ENCODE measurements at regions not wholly inside any gene's neighbourhood (a gene's known extent, or its start where the extent isn't known, plus 50 kb on each side); places are given as distances from the start of the nearest gene placed in this dataset.

- no peak for DNase-seq (ENCODE audit: low spot score)
Measured at GRCh38 chr9:108186642-108187395, 669.0 kb downstream of the ACTL7B start.

GRCh38 chr9:108185613-108186012 is 670.2 kb downstream of the ACTL7B start:
- DNase-seq (ENCODE audit: low spot score) = no peak

DNA sequence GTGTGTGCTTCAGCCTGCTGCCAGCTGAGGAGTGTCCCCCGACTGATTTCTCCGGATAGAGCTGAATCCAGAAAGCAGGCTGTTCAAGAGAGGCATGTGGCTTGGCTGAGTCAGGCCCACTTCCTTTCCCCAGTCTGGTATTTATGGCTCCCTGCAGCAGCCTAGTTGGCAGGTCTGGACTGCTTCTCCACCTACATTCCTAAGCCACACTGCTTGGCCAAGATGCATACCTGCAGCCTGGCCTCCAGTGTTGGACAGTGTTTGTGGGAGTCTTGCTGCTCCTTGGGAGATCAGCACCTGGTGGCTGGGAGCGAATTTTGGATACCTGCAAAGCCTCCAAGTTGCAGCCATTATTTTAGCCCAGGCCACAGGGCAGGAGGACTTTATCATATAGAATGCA is 670.8 kb downstream of the ACTL7B start:
- DNase-seq (ENCODE audit: low spot score) = peak; percentile 70

GRCh38 chr9:108184009-108184408 is 671.8 kb downstream of the ACTL7B start:
- no peak for DNase-seq (ENCODE audit: low spot score)

DNA sequence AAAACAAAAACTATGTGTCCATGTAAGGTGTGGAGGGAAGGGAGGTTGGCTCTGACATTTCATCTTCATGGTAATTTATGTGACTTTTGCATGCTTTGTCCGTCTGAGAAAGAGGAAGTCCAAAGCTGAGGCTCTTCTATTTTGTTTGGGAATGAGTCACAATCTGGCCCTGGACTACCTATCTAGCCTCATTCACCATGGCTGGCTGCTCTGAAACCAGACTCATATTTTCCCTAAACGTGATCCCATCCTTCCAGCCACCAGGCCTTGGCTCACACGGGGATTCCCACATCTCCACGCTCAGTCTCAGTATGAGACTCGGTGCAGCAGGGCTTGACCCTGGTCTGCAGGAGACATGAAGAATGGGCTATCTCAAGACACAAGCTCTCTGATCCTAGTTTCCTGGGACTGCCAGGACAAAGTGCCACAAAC is 672.8 kb downstream of the ACTL7B start:
- DNase-seq (ENCODE audit: low spot score) = peak; percentile 10

DNA sequence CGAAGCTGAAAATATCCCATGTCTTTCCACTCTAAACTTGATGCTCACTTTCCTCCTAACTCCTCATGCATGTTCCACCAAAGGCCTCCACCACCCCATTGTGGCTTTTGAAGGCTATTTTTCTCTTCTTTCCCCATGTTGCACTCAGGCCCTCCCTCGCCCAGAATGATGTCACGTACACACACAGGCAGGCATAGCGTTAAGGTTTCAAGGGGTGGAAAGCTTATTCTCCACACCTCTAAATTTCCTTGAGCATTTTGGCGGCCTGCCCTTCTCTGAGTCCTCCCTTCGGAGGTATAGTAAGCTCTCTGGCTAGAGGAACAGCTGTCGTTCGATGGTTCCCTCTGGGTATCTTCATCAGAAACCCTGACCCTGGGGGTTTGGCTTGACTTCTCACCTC is 673.5 kb downstream of the ACTL7B start:
- no peak for DNase-seq (ENCODE audit: low spot score)

- no peak for DNase-seq (ENCODE audit: low spot score)
Measured at GRCh38 chr9:108181441-108181840, 674.3 kb downstream of the ACTL7B start.

DNA sequence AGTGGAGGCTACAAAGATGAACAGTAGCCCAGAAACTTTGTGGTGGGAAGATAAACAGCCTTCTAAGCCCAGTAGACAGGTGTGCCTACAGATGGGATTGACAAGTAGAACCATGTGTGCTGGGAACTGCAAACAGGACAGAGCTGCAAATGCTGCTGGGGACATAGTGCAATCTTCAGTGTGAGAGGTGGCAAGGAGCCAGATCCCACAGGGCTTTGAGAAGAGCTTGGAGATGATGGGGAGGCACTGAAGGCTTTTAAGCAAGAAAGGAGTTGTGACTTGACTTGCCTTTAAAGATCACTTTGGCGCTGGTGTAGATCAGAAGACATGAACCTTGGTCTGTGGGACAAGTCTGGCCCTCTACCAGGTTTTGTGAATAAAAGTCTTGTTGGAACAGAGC is 675.2 kb downstream of the ACTL7B start:
- DNase-seq (ENCODE audit: low spot score) = no peak

DNA sequence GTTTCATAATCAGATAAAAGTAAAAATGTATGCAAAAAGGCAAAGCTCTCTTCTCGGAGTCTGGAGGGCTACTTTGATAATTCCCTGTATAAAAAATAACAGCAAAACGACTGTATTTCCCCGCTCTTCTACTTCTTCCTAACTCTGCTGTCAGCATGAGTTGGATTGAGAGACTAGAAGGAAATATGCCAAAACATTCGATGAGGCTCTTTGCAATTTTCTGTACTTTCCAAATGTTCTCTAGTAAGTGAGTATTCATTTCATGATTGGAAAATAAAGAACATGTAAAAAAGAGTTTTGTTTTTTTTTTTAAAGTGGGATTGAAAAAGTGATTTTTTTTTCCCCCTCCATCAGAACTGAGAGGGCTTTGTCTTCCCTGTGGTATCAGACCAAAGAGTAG is 677.5 kb downstream of the ACTL7B start:
- DNase-seq (ENCODE audit: low spot score) = no peak

- DNase-seq (ENCODE audit: low spot score) = no peak
Measured at GRCh38 chr9:108168236-108168850, 678.8 kb upstream of the KLF4 start.

- DNase-seq (ENCODE audit: low spot score) = no peak
Measured at GRCh38 chr9:108167136-108167900, 677.7 kb upstream of the KLF4 start.

GRCh38 chr9:108166519-108166918 is 677.0 kb upstream of the KLF4 start:
- no peak for DNase-seq (ENCODE audit: low spot score)

DNA sequence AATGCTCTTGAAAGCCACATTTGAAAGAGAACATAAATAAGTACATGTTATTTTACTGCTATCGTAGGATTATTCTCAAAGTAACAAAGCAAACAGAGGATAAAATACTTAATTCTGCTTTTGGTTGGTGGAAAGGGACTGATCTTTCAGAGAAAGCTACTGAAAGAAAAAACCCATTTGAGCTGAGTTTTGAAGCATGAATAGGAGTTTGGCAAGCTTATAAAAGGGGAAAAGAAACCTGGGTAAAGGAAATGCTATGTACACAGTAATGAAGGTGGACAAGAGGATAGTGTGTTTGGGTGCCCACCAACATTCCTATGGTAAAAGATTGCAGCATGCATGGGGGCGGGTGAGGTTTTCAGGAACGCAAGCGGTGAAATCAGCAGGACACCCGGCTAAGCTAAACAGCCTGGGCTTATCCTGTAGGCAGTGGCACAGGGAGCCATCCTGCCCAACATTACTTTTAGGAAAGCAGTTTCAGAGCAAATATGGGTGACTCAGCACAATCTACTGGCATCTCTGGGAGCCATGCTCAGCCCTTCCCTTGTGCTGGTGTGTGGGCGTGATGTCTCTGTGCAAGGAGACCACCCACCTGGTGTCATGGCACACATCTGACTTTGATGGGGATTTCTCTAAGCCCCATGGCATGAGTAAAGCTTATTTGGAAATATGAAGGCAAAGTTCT is 673.9 kb upstream of the KLF4 start:
- DNase-seq (ENCODE audit: low spot score) = no peak

DNA sequence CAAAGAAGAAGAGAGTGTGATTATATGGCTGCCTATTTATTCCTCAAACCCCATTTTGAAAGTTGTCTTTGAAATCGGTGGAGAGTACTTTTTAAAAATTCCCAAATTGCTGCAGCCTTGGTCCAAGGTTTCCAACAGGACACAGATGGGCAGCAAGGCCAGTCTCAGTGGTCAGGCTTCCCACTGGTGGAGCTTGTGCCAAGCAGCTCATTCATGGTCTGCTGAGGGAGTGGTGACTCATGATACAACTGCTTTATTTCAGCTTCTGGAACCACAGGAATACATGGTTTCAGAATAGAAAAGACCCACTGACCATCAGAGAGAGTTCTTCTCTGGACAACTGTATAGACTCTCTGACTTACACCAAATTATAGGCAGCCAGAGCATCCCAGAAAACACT is 673.1 kb upstream of the KLF4 start:
- DNase-seq (ENCODE audit: low spot score) = no peak

DNA sequence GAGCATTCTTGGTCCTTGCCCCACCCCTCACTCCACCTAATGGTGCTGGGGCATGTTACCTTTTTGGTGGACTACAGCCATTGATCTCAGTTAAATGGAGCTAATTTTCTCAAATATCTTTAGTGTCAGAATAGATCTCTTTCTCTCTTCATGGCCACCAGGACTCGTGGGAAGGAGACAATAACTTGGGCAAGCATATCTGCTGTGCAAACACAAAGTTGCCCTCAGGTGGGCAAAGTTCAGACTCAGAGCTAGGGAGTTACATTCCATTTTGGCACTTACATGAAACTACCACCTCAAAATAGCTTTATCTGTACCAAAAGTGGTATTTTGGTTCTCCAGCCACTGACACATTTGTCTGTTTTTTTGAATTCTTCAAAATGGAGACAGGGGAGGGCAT is 671.9 kb upstream of the KLF4 start:
- DNase-seq (ENCODE audit: low spot score) = no peak

DNA sequence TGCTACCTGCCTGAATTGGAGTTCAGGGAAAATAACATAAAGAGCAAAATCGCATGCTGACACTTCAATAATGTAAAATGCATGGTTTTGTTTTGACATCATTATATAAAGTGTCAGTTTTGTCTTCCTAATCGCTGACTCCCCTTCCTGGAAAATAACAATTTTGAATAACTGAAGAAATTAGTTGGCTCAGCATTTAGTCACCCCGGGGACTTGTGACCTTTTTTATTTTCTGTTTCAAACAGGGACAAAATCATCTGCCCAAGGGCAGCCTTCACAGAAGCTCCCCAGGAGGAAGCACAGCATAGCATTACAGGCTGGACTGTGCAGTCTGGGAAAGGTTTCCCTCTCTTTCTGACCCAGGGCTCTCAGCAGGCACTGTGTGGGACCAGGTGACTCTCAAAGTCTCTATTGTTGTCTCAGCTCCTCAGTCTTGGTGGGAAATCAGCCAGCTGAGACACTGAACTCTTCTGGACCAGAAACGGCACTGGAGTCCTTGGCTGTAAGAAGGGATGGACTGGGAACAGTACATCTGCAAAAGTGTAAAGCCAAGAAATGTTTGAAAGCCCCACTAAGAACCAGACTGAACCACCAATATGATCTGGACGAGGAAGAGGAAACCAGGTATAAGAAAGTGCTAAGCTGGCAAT is 671.3 kb upstream of the KLF4 start:
- no peak for DNase-seq (ENCODE audit: low spot score)

DNA sequence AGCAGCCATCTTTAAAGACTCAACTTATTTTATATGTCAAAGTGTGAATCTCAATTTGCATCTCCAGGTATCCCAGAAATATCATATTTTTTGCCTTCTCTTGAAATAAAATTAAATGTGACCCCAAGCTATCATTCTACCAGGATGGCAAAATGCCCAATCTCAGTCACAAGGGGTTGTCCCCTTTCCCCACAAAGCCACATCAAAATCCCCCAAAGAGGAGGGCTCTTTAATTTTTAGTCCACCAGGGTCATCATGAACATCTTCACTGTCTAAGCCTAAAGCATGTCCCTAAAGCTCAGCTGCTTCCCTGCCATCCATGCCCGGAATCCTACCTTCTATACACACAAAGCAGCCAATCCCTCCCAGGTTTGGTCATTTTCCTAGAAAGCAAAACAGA is 670.5 kb upstream of the KLF4 start:
- no peak for DNase-seq (ENCODE audit: low spot score)

DNA sequence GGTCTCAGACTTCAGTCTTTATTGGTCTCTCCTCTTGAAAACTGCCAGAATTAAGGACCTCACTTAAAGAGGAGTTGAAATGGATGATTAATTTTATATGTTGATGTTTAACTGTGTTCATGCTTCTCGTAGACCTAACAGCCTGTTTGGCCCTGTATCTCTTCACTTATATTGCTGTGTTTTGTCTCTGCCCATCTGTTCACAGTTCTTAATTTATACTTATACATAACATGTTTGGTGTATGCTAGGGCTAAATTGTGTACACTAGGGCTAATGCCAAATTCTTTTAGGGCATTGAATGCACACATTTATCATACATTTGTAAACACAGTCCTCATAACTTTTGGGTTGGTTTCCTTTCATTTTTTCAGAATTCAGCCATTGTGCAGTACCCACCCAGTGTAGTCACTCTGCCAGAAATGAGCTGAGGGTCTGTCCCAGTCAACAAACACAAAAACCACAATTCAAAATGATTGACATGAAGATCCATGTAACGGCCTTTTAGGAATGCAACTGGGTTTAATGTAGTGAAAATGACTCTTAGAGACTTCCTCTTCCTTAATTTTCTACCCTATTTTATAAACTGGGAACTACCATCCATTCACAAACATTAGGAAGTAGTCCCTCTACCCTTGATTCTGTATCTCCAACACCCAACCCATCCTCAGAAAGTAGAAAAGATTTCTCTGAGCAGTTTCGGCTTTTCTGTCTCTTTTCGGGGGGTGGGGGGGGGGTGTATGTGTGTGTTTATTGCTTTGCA is 668.8 kb upstream of the KLF4 start:
- no peak for DNase-seq (ENCODE audit: low spot score)

- no peak for DNase-seq (ENCODE audit: low spot score)
Measured at GRCh38 chr9:108156270-108156998, 666.9 kb upstream of the KLF4 start.

- no peak for DNase-seq (ENCODE audit: low spot score)
Measured at GRCh38 chr9:108153416-108153815, 663.8 kb upstream of the KLF4 start.

Measured in kidney capillary endothelial cell (primary cell).